ENCODE measurements at regions not wholly inside any gene's neighbourhood (a gene's known extent, or its start where the extent isn't known, plus 50 kb on each side); places are given as distances from the start of the nearest gene placed in this dataset.

GRCh38 chr12:42786400-42787148, 197.0 kb upstream of the PRICKLE1 start:
- DNase-seq (ENCODE audit: low spot score), result no peak
- Histone ChIP-seq H3K4me1 (ENCODE audit: insufficient read depth, poor library complexity, severe bottlenecking) (peaks cover 12% of the 10 kb centered on the region), H3K27ac (ENCODE audit: poor library complexity, severe bottlenecking) (no peak overlapping the region), H3K27me3 (ENCODE audit: insufficient read depth, poor library complexity, severe bottlenecking) (peaks cover 2% of the 10 kb centered on the region), H3K9me3 (ENCODE audit: severe bottlenecking) (no peaks in the 10 kb centered on the region), H3K4me3 (ENCODE audit: severe bottlenecking) (no peak overlapping the region), H3K36me3 (ENCODE audit: low read depth) (no peaks in the 10 kb centered on the region)
- no peak for ATAC-seq (ENCODE audit: low read depth)
- TF ChIP-seq CTCF (IDR thresholded peaks at IDR 0.05; ENCODE audit: poor library complexity, severe bottlenecking), result no peak

- Histone ChIP-seq H3K9me3 (ENCODE audit: severe bottlenecking) (no peaks in the 10 kb centered on the region), H3K4me1 (ENCODE audit: insufficient read depth, poor library complexity, severe bottlenecking) (peaks cover 9% of the 10 kb centered on the region), H3K4me3 (ENCODE audit: severe bottlenecking) (no peak overlapping the region), H3K36me3 (ENCODE audit: low read depth) (no peaks in the 10 kb centered on the region), H3K27me3 (ENCODE audit: insufficient read depth, poor library complexity, severe bottlenecking) (peaks cover 2% of the 10 kb centered on the region), H3K27ac (ENCODE audit: poor library complexity, severe bottlenecking) (no peak overlapping the region)
- TF ChIP-seq CTCF (IDR thresholded peaks at IDR 0.05; ENCODE audit: poor library complexity, severe bottlenecking), result no peak
- ATAC-seq (ENCODE audit: low read depth), result no peak
- DNase-seq (ENCODE audit: low spot score), result no peak
Measured at GRCh38 chr12:42785944-42786343, 196.4 kb upstream of the PRICKLE1 start.

GRCh38 chr12:42780671-42781070, 191.1 kb upstream of the PRICKLE1 start:
- H3K27me3 ChIP-seq (ENCODE audit: insufficient read depth, poor library complexity, severe bottlenecking), result peaks cover 2% of the 10 kb centered on the region
- no peaks in the 10 kb centered on the region for H3K36me3 ChIP-seq (ENCODE audit: low read depth)
- H3K4me3 ChIP-seq (ENCODE audit: severe bottlenecking), result no peak overlapping the region
- TF ChIP-seq CTCF (IDR thresholded peaks at IDR 0.05; ENCODE audit: poor library complexity, severe bottlenecking), result no peak
- H3K27ac ChIP-seq (ENCODE audit: poor library complexity, severe bottlenecking), result no peak overlapping the region
- no peaks in the 10 kb centered on the region for H3K9me3 ChIP-seq (ENCODE audit: severe bottlenecking)
- DNase-seq (ENCODE audit: low spot score), result no peak
- ATAC-seq (ENCODE audit: low read depth), result no peak
- peaks cover 5% of the 10 kb centered on the region for H3K4me1 ChIP-seq (ENCODE audit: insufficient read depth, poor library complexity, severe bottlenecking)

- Histone ChIP-seq H3K36me3 (ENCODE audit: low read depth) (no peaks in the 10 kb centered on the region), H3K4me3 (ENCODE audit: severe bottlenecking) (no peak overlapping the region), H3K27me3 (ENCODE audit: insufficient read depth, poor library complexity, severe bottlenecking) (peaks cover under 1% of the 10 kb centered on the region), H3K9me3 (ENCODE audit: severe bottlenecking) (no peaks in the 10 kb centered on the region), H3K4me1 (ENCODE audit: insufficient read depth, poor library complexity, severe bottlenecking) (peaks cover 5% of the 10 kb centered on the region), H3K27ac (ENCODE audit: poor library complexity, severe bottlenecking) (no peak overlapping the region)
- DNase-seq (ENCODE audit: low spot score) (no peak), ATAC-seq (ENCODE audit: low read depth) (peak; percentile 53; the same call in 2 of the 3 replicates)
- TF ChIP-seq CTCF (IDR thresholded peaks at IDR 0.05; ENCODE audit: poor library complexity, severe bottlenecking), result no peak
Measured at GRCh38 chr12:42779186-42779859, 189.8 kb upstream of the PRICKLE1 start.

GRCh38 chr12:42776396-42776795, 186.8 kb upstream of the PRICKLE1 start:
- H3K36me3 ChIP-seq (ENCODE audit: low read depth), result no peaks in the 10 kb centered on the region
- no peaks in the 10 kb centered on the region for H3K27me3 ChIP-seq (ENCODE audit: insufficient read depth, poor library complexity, severe bottlenecking)
- H3K4me1 ChIP-seq (ENCODE audit: insufficient read depth, poor library complexity, severe bottlenecking), result peaks cover 5% of the 10 kb centered on the region
- TF ChIP-seq CTCF (IDR thresholded peaks at IDR 0.05; ENCODE audit: poor library complexity, severe bottlenecking), result no peak
- H3K27ac ChIP-seq (ENCODE audit: poor library complexity, severe bottlenecking), result no peak overlapping the region
- no peak for DNase-seq (ENCODE audit: low spot score)
- no peak for ATAC-seq (ENCODE audit: low read depth)
- no peaks in the 10 kb centered on the region for H3K9me3 ChIP-seq (ENCODE audit: severe bottlenecking)
- no peak overlapping the region for H3K4me3 ChIP-seq (ENCODE audit: severe bottlenecking)
